ENCODE measurements at regions not wholly inside any gene's neighbourhood (a gene's known extent, or its start where the extent isn't known, plus 50 kb on each side); places are given as distances from the start of the nearest gene placed in this dataset.

GRCh38 chr6:105641504-105641903 lies 238.6 kb upstream of the PREP start:
- TF ChIP-seq CTCF (IDR thresholded peaks at IDR 0.05; ENCODE audit: poor library complexity, severe bottlenecking), result no peak
- Histone ChIP-seq H3K4me1 (ENCODE audit: insufficient read depth, poor library complexity, severe bottlenecking) (peaks cover 15% of the 10 kb centered on the region), H3K36me3 (ENCODE audit: low read depth) (no peaks in the 10 kb centered on the region), H3K4me3 (ENCODE audit: severe bottlenecking) (no peak overlapping the region), H3K9me3 (ENCODE audit: severe bottlenecking) (no peaks in the 10 kb centered on the region), H3K27ac (ENCODE audit: poor library complexity, severe bottlenecking) (no peak overlapping the region), H3K27me3 (ENCODE audit: insufficient read depth, poor library complexity, severe bottlenecking) (no peaks in the 10 kb centered on the region)
- no peak for ATAC-seq (ENCODE audit: low read depth)
- no peak for DNase-seq (ENCODE audit: low spot score)

- TF ChIP-seq CTCF (IDR thresholded peaks at IDR 0.05; ENCODE audit: poor library complexity, severe bottlenecking), result no peak
- H3K4me3 ChIP-seq (ENCODE audit: severe bottlenecking), result no peak overlapping the region
- H3K36me3 ChIP-seq (ENCODE audit: low read depth), result no peaks in the 10 kb centered on the region
- DNase-seq (ENCODE audit: low spot score), result no peak
- ATAC-seq (ENCODE audit: low read depth), result no peak
- H3K9me3 ChIP-seq (ENCODE audit: severe bottlenecking), result no peaks in the 10 kb centered on the region
- H3K27me3 ChIP-seq (ENCODE audit: insufficient read depth, poor library complexity, severe bottlenecking), result no peaks in the 10 kb centered on the region
- no peak overlapping the region for H3K27ac ChIP-seq (ENCODE audit: poor library complexity, severe bottlenecking)
- H3K4me1 ChIP-seq (ENCODE audit: insufficient read depth, poor library complexity, severe bottlenecking), result peaks cover 11% of the 10 kb centered on the region
Measured at GRCh38 chr6:105639124-105639523, 236.2 kb upstream of the PREP start.

GRCh38 chr6:105633814-105634213 lies 230.9 kb upstream of the PREP start:
- ATAC-seq (ENCODE audit: low read depth), result no peak
- Histone ChIP-seq H3K27me3 (ENCODE audit: insufficient read depth, poor library complexity, severe bottlenecking) (no peaks in the 10 kb centered on the region), H3K4me1 (ENCODE audit: insufficient read depth, poor library complexity, severe bottlenecking) (no peaks in the 10 kb centered on the region), H3K4me3 (ENCODE audit: severe bottlenecking) (no peak overlapping the region), H3K27ac (ENCODE audit: poor library complexity, severe bottlenecking) (no peak overlapping the region), H3K36me3 (ENCODE audit: low read depth) (no peaks in the 10 kb centered on the region), H3K9me3 (ENCODE audit: severe bottlenecking) (peaks cover 2% of the 10 kb centered on the region)
- DNase-seq (ENCODE audit: low spot score), result no peak
- no peak for TF ChIP-seq CTCF (IDR thresholded peaks at IDR 0.05; ENCODE audit: poor library complexity, severe bottlenecking)

GRCh38 chr6:105628156-105628860 lies 225.4 kb upstream of the PREP start:
- ATAC-seq (ENCODE audit: low read depth) (no peak), DNase-seq (ENCODE audit: low spot score) (no peak)
- Histone ChIP-seq H3K36me3 (ENCODE audit: low read depth) (no peaks in the 10 kb centered on the region), H3K4me1 (ENCODE audit: insufficient read depth, poor library complexity, severe bottlenecking) (no peaks in the 10 kb centered on the region), H3K27ac (ENCODE audit: poor library complexity, severe bottlenecking) (no peak overlapping the region), H3K4me3 (ENCODE audit: severe bottlenecking) (no peak overlapping the region), H3K9me3 (ENCODE audit: severe bottlenecking) (no peaks in the 10 kb centered on the region), H3K27me3 (ENCODE audit: insufficient read depth, poor library complexity, severe bottlenecking) (no peaks in the 10 kb centered on the region)
- TF ChIP-seq CTCF (IDR thresholded peaks at IDR 0.05; ENCODE audit: poor library complexity, severe bottlenecking), result no peak

Measured in RWPE2 (cell line).